Endometrium (tissue), 2 donors: ENCODE measurements at regions not wholly inside any gene's neighbourhood (a gene's known extent, or its start where the extent isn't known, plus 50 kb on each side); places are given as distances from the start of the nearest gene placed in this dataset.
"Not testable (repeated sequence)": the region's sequence is repeated elsewhere in the genome, so short reads cannot be mapped to it uniquely, and the experiment has no call there.

Source experiments
- FAIRE-seq: peaks from 2 replicates; lab custom pipeline; 2012; peaks lifted over from hg19 to GRCh38; lab: Jason Lieb, UNC
- donor health status: control.
- donor health status: control.

- peak; percentile 53 for FAIRE-seq
Measured at GRCh38 chr18:57881818-57882413, 78.8 kb upstream of the ATP8B1 start.

DNA sequence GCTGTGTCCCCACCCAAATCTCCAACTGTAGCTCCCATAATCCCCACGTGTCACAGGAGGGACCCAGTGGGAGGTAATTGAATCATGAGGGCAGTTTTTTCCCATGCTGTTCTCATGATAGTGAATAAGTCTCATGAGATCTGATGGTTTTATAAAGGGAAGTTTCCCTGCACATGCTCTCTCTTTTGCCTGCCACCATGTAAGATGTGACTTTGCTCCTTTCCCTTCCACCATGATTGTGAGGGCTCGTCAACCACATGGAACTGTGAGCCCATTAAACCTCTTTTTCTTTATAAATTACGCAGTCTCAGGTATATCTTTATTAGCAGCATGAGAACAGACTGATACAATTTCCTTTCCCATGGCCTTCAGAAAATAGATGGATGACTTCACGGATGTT is 76.8 kb upstream of the ATP8B1 start:
- not testable (repeated sequence) for FAIRE-seq

DNA sequence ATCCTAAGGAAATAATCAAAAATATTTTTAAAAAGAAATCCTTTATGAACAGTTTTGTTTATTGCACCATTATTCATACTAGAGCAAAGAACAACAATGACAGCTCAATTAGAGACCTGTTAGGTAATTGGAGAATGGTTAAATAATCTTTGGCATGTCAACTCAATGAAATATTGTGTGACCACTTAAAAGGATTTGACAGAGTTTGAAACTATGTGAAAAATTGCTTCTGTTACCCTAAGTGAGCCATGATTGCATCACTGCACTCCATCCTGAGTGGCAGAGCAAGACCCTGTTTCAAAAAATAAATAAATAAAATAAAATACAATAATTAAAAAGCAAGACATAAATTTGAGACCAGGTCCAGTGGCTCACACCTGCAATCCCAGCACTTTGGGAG is 66.1 kb upstream of the ATP8B1 start:
- FAIRE-seq, result no peak

DNA sequence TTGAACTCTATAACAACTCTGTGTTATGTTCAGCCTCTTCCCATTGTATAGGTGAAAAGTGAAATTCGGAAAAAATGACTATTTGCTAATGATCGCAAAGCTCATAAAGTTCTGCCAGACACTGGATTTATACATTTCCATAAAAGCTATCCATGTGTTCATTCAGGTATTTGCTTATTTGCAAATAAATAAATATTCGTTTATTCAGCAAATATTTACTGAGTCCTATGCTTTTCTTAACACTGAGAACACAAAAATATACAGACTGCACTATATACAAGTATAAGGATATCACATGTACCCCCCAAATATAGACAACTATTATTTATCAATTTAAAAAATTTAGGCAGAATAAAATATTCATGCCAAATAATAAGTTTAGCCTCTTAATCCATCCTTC is 63.2 kb upstream of the ATP8B1 start:
- FAIRE-seq, result no peak

DNA sequence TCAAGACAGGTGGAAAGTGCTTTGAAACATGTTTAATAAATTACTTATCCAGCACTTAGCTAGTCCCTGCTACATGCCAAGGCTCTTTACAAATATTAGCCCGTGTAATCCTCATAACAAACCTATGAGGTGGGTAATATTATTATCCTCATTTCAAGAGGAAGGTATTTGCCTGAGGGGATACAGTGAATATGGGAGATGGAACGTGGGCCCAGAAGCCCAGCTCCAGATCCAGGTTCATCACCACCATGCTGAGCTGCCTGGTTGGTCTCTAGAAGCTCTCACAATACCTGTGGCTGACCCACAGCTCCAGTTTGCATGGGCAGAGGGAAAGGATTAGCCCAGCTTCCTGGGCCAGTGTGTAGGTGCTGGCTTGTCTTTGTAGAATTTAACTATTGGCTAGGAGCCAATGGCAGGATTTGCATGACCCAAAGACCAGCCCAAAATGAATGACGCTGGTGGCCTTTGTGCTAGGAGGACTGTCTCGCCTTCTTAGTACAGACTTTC is 61.6 kb upstream of the ATP8B1 start:
- no peak for FAIRE-seq

DNA sequence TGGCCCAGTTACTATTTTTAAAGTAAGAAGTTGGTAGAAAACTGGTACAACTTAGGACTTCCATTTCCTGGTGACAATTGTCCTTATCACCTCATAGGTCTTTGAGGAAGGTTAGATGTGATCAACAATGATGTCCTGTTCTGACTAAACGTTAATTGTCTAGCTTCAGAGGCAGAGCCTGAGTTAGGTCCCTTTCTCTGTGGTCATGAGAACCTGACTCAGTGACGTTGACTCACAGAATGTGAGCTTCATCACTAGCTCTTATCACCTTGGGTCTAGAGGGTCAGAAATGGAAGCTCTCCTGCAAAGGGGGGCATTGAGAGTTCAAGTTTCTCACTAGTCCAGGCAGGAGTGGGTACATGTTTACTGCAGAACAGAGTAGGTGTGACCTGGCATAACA is 60.6 kb upstream of the ATP8B1 start:
- FAIRE-seq, result no peak

GRCh38 chr18:57859314-57859713 is 56.2 kb upstream of the ATP8B1 start:
- FAIRE-seq, result no peak

DNA sequence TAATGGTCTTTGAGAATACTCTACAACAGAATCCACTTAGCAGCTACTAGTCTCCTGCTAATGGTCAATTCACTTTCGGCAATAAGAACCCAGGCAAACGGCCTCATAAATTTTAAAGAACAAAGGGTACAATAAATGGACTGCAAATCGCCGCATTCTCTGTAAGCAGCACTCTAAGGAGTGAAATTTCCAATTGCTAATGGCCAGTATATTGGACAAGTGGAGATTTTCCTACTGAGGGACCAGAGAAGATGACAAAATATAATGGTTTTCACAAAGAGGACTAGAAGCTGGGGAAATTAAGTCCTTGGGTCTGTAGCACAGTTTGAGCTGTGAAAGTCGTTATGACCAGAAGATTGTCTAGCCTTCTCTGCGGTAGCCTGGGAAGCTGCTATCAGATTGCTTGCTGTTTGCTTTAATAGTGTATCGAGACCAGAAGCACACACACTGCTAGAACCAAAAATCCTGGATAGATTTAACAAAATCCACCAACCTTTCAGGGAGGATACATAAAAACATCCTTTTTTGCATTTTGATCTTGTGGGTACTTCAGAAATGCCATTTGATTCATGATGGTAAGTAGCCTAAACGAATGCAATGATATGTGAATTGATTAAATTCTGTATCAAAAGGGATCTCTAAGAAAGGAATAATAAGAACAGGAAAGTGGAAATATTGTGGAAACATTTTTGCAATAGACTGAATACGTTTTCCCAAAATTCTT is 53.6 kb upstream of the ATP8B1 start:
- FAIRE-seq, result no peak

DNA sequence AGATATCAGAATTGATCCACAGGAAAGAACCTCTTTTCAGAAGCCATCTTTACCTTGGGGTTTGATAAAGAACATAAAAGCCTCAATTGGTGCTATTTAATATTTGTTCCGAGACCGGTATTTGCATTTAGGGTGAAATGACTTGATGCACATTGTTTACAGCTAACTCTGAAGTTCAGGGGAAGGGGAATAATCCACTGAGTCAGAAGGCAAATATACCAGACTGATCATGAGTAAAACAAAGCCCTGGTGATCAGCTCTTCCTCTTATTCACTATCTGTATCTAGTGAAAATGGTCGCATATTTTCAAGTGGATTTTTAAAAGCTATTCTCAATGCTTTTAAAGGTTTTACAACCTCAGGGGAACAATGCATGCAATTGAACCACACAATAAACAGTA is 53.0 kb upstream of the ATP8B1 start:
- no peak for FAIRE-seq

- no peak for FAIRE-seq
Measured at GRCh38 chr18:57855551-57855950, 52.4 kb upstream of the ATP8B1 start.

DNA sequence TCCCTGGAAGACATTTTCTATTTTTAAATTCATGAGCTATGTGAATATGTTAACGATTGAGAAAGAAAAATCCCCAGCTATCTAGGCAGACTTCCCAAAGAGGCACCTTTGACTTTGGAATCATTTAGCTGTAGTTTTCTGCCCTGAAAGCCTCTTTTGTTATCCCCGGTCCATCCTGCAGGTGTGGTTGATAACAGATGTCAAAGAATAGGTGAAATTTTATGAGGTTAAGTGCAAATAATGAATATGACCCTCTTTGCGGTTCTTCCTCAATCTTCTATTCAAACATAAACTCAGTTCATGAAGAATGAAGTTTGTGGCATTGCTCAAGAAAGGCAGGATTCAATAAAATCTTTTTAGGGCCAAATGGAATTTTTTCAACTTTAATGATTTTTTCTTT is 51.6 kb upstream of the ATP8B1 start:
- no peak for FAIRE-seq

- no peak for FAIRE-seq
Measured at GRCh38 chr18:57853864-57854263, 50.7 kb upstream of the ATP8B1 start.

DNA sequence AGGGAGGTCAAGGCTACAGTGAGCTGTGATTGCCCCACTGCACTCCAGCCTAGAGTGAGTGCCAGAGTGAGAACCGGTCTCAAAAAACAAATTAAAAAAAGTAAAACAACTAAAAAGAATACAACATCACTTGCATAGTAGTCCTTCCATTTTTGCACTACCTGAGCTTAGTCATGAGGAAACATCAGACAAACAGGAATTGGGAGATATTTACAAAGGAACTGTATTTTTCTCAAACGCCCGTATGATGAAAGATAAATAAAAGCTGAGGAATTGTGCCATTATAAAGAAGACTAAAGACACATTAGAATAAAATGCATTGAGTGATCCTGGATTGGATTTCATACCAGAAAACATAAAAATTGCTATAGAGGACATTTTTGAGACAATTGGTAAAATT is 50.0 kb upstream of the ATP8B1 start:
- FAIRE-seq, result no peak
